Fibroblast of mammary gland (primary cell): ENCODE measurements at regions not wholly inside any gene's neighbourhood (a gene's known extent, or its start where the extent isn't known, plus 50 kb on each side); places are given as distances from the start of the nearest gene placed in this dataset.

Experiments
- DNase-seq: peaks from one replicate; pipeline ENCODE4 v3.0.0-alpha.2; 2010; ENCODE audit warnings: low read depth
- H3K4me3 ChIP-seq: 2 replicates; pipeline ENCODE4 v1.5.1; 2011; ENCODE audit warnings: low read depth, mild to moderate bottlenecking, low read length, moderate library complexity; ENCODE audit not compliant: control insufficient read depth
- CTCF ChIP-seq: conservative IDR thresholded peaks from 2 replicates; pipeline ENCODE4 v1.5.1; 2011; ENCODE audit warnings: low read depth, low read length, inconsistent platforms; ENCODE audit not compliant: control insufficient read depth, insufficient read depth

GRCh38 chr4:32775049-32775448 lies 2054.9 kb downstream of the PCDH7 start:
- no peak overlapping the region for H3K4me3 ChIP-seq
- TF ChIP-seq CTCF, result peak; percentile 31
- DNase-seq, result peak; percentile 17

GRCh38 chr4:32776435-32777203 lies 2056.4 kb downstream of the PCDH7 start:
- no peak for DNase-seq
- H3K4me3 ChIP-seq, result no peak overlapping the region
- TF ChIP-seq CTCF, result no peak

- no peak overlapping the region for H3K4me3 ChIP-seq
- no peak for TF ChIP-seq CTCF
- no peak for DNase-seq
Observed at GRCh38 chr4:32778025-32778424, 2057.9 kb downstream of the PCDH7 start.

GRCh38 chr4:32778938-32779337 lies 2058.8 kb downstream of the PCDH7 start:
- no peak overlapping the region for H3K4me3 ChIP-seq
- DNase-seq, result no peak
- TF ChIP-seq CTCF, result no peak

- no peak overlapping the region for H3K4me3 ChIP-seq
- DNase-seq, result peak; percentile 66
- no peak for TF ChIP-seq CTCF
Observed at GRCh38 chr4:32789026-32789608, 2068.9 kb downstream of the PCDH7 start.

GRCh38 chr4:32790803-32791202 lies 2070.6 kb downstream of the PCDH7 start:
- no peak for TF ChIP-seq CTCF
- H3K4me3 ChIP-seq, result no peak overlapping the region
- no peak for DNase-seq
